ENCODE measurements at regions not wholly inside any gene's neighbourhood (a gene's known extent, or its start where the extent isn't known, plus 50 kb on each side); places are given as distances from the start of the nearest gene placed in this dataset.

DNA sequence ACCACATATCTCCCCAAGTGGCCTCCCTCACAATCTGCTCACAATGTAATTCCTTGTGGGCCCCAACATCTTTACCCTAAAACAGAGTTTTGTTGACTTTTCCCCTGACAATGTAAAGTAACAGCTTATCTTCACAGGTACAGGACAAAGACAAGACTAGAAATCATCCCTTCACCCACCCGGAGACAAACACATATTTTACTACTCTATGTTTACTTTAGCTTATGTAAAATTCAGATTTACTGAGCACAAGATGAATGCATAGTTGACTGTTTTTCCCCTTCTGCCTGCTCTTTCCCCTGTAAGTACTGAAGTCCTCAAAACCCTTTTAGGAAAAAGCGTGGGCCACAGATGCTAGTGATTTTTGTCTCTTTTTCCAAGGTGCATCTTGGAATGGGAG, 61.0 kb downstream of the RPP21 start:
- TF ChIP-seq, protein P1, sequence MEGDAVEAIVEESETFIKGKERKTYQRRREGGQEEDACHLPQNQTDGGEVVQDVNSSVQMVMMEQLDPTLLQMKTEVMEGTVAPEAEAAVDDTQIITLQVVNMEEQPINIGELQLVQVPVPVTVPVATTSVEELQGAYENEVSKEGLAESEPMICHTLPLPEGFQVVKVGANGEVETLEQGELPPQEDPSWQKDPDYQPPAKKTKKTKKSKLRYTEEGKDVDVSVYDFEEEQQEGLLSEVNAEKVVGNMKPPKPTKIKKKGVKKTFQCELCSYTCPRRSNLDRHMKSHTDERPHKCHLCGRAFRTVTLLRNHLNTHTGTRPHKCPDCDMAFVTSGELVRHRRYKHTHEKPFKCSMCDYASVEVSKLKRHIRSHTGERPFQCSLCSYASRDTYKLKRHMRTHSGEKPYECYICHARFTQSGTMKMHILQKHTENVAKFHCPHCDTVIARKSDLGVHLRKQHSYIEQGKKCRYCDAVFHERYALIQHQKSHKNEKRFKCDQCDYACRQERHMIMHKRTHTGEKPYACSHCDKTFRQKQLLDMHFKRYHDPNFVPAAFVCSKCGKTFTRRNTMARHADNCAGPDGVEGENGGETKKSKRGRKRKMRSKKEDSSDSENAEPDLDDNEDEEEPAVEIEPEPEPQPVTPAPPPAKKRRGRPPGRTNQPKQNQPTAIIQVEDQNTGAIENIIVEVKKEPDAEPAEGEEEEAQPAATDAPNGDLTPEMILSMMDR (IDR thresholded peaks at IDR 0.05; ENCODE audit: low read length), result no peak
- TF ChIP-seq EZH2 (optimal IDR thresholded peaks at IDR 0.05; ENCODE audit: low read depth, low read length), result no peak
- TF ChIP-seq EZH2phosphoT487 (IDR thresholded peaks at IDR 0.05; ENCODE audit: low read length), result no peak

All from MM.1S (cell line).